ENCODE measurements at regions not wholly inside any gene's neighbourhood (a gene's known extent, or its start where the extent isn't known, plus 50 kb on each side); places are given as distances from the start of the nearest gene placed in this dataset.

GRCh38 chr2:66960161-66960560, 437.0 kb upstream of the ETAA1 start:
- TF ChIP-seq CTCF (IDR thresholded peaks at IDR 0.05; ENCODE audit: low read depth, low read length): no peak
- no peak overlapping the region for H3K4me3 ChIP-seq (replicated peaks in 1 of 2; ENCODE audit: low read depth in 2 of 2, low read length in 2 of 2)
- no peak for DNase-seq (ENCODE audit: low read depth in 2 of 2)

- peak in 1 of 2 donors; percentile 14 for DNase-seq (ENCODE audit: low read depth in 2 of 2)
- H3K4me3 ChIP-seq (replicated peaks in 1 of 2; ENCODE audit: low read depth in 2 of 2, low read length in 2 of 2): no peak overlapping the region
- TF ChIP-seq CTCF (IDR thresholded peaks at IDR 0.05; ENCODE audit: low read depth, low read length): no peak
Observed at GRCh38 chr2:66962716-66963115, 434.4 kb upstream of the ETAA1 start.

GRCh38 chr2:66966631-66967030, 430.5 kb upstream of the ETAA1 start:
- DNase-seq (ENCODE audit: low read depth in 2 of 2): peak; percentile 1 to 41
- H3K4me3 ChIP-seq (replicated peaks in 1 of 2; ENCODE audit: low read depth in 2 of 2, low read length in 2 of 2): no peak overlapping the region
- TF ChIP-seq CTCF (IDR thresholded peaks at IDR 0.05; ENCODE audit: low read depth, low read length): no peak

- no peak for TF ChIP-seq CTCF (IDR thresholded peaks at IDR 0.05; ENCODE audit: low read depth, low read length)
- no peak overlapping the region for H3K4me3 ChIP-seq (replicated peaks in 1 of 2; ENCODE audit: low read depth in 2 of 2, low read length in 2 of 2)
- no peak for DNase-seq (ENCODE audit: low read depth in 2 of 2)
Observed at GRCh38 chr2:66968946-66969345, 428.2 kb upstream of the ETAA1 start.

GRCh38 chr2:66981074-66981473, 416.1 kb upstream of the ETAA1 start:
- TF ChIP-seq CTCF (IDR thresholded peaks at IDR 0.05; ENCODE audit: low read depth, low read length): no peak
- DNase-seq (ENCODE audit: low read depth in 2 of 2): no peak
- H3K4me3 ChIP-seq (replicated peaks in 1 of 2; ENCODE audit: low read depth in 2 of 2, low read length in 2 of 2): no peak overlapping the region

GRCh38 chr2:66982766-66983165, 414.4 kb upstream of the ETAA1 start:
- TF ChIP-seq CTCF (IDR thresholded peaks at IDR 0.05; ENCODE audit: low read depth, low read length): no peak
- peak; percentile 4 to 31 for DNase-seq (ENCODE audit: low read depth in 2 of 2)
- no peak overlapping the region for H3K4me3 ChIP-seq (replicated peaks in 1 of 2; ENCODE audit: low read depth in 2 of 2, low read length in 2 of 2)

GRCh38 chr2:66984864-66985263, 412.3 kb upstream of the ETAA1 start:
- H3K4me3 ChIP-seq (replicated peaks in 1 of 2; ENCODE audit: low read depth in 2 of 2, low read length in 2 of 2): no peak overlapping the region
- no peak for TF ChIP-seq CTCF (IDR thresholded peaks at IDR 0.05; ENCODE audit: low read depth, low read length)
- no peak for DNase-seq (ENCODE audit: low read depth in 2 of 2)
